Activated CD4-positive, alpha-beta T cell treated with anti-CD3 and anti-CD28 coated beads for 4 hours (primary cell): ENCODE measurements at regions not wholly inside any gene's neighbourhood (a gene's known extent, or its start where the extent isn't known, plus 50 kb on each side); places are given as distances from the start of the nearest gene placed in this dataset.
"Not testable (repeated sequence)": the region's sequence is repeated elsewhere in the genome, so short reads cannot be mapped to it uniquely, and the experiment has no call there.

ENCODE experiments used
- DNase-seq, 2 donors: peaks; one replicate each; pipeline ENCODE4 v3.0.0-alpha.2; 2020

- DNase-seq, result no peak
These were observed 56.7 kb upstream of the RAB6C start for GRCh38 chr2:129922571-129923264.

GRCh38 chr2:129923265-129924091, 56.0 kb upstream of the RAB6C start:
- peak in 1 of 2 donors; percentile 9 for DNase-seq

GRCh38 chr2:129924115-129924514, 55.4 kb upstream of the RAB6C start:
- not testable (repeated sequence) for DNase-seq

- no peak for DNase-seq
These were observed 54.1 kb upstream of the RAB6C start for GRCh38 chr2:129925381-129925780.

GRCh38 chr2:129927696-129928095, 51.8 kb upstream of the RAB6C start:
- DNase-seq, result no peak

- DNase-seq, result no peak
These were observed 49.9 kb upstream of the RAB6C start for GRCh38 chr2:129929321-129930290.
